ENCODE measurements at regions not wholly inside any gene's neighbourhood (a gene's known extent, or its start where the extent isn't known, plus 50 kb on each side); places are given as distances from the start of the nearest gene placed in this dataset.

- TF ChIP-seq POLR2A (IDR thresholded peaks at IDR 0.05; ENCODE audit: low read length) (no peak), E2F6 (IDR thresholded peaks at IDR 0.05; ENCODE audit: borderline replicate concordance, low read depth) (no peak), ZC3H11A (IDR thresholded peaks at IDR 0.05) (no peak), CHD2 (IDR thresholded peaks at IDR 0.05; ENCODE audit: low read length, partially characterized antibody) (no peak), FOSL2 (IDR thresholded peaks at IDR 0.05) (no peak), FOSL2 (CRISPR knock-in tag; IDR thresholded peaks at IDR 0.05) (no peak), PHF8 (IDR thresholded peaks at IDR 0.05; ENCODE audit: borderline replicate concordance, low read depth) (no peak), BHLHE40 (IDR thresholded peaks at IDR 0.05; ENCODE audit: low read depth, low read length) (no peak), RCOR1 (IDR thresholded peaks at IDR 0.05; ENCODE audit: low read depth, low read length) (no peak), CHD4 (IDR thresholded peaks at IDR 0.05; ENCODE audit: borderline replicate concordance) (no peak), JUNB (IDR thresholded peaks at IDR 0.05) (no peak)
- TF ChIP-seq, protein P1, sequence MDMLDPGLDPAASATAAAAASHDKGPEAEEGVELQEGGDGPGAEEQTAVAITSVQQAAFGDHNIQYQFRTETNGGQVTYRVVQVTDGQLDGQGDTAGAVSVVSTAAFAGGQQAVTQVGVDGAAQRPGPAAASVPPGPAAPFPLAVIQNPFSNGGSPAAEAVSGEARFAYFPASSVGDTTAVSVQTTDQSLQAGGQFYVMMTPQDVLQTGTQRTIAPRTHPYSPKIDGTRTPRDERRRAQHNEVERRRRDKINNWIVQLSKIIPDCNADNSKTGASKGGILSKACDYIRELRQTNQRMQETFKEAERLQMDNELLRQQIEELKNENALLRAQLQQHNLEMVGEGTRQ (IDR thresholded peaks at IDR 0.05), result no peak
- TF ChIP-seq, protein P2, sequence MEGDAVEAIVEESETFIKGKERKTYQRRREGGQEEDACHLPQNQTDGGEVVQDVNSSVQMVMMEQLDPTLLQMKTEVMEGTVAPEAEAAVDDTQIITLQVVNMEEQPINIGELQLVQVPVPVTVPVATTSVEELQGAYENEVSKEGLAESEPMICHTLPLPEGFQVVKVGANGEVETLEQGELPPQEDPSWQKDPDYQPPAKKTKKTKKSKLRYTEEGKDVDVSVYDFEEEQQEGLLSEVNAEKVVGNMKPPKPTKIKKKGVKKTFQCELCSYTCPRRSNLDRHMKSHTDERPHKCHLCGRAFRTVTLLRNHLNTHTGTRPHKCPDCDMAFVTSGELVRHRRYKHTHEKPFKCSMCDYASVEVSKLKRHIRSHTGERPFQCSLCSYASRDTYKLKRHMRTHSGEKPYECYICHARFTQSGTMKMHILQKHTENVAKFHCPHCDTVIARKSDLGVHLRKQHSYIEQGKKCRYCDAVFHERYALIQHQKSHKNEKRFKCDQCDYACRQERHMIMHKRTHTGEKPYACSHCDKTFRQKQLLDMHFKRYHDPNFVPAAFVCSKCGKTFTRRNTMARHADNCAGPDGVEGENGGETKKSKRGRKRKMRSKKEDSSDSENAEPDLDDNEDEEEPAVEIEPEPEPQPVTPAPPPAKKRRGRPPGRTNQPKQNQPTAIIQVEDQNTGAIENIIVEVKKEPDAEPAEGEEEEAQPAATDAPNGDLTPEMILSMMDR (IDR thresholded peaks at IDR 0.05), result no peak
Measured at GRCh38 chr10:84012831-84013458, 126.4 kb upstream of the GHITM start.

Data from A549 (cell line).